ENCODE measurements at regions not wholly inside any gene's neighbourhood (a gene's known extent, or its start where the extent isn't known, plus 50 kb on each side); places are given as distances from the start of the nearest gene placed in this dataset.

DNA sequence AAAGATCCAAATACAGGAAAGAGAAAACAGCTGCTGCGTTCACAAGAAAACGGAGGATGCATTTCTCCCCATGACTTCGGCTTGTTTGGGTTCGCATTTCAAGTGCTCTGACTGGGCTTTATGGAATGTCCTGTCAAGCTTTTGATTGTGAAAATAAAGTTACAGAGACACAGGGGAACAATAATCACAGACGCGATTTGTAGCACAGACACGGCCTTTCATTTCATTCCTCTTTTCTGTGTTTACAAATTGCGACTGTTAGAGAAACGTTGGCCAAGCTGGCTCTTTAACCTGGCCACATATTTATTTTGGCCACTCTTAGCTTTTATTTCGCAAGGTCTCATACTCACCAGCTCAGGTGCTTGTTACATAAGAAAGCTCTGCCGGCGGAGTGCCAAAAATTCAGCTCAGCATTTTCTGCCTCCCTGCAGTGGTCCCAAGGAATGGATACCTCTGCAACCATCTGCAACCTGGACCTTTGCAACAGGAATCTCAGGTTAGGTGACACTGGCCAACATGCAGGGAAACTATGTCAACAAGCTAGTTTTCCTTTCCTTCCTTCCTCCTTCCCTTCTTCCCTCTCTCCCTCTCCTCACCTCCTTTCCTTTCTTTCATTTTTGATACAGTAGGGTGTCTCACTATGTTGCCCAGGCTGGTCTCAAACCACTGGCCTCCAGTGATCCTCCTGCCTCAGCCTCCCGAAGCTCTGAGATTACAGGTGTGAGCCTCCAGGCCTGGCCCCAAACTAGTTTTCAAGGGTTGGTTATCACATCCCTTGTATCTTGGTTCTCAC, 58.2 kb upstream of the SLC45A1 start:
- TF ChIP-seq CTCF (IDR thresholded peaks at IDR 0.05): no peak
- TF ChIP-seq POLR2A (IDR thresholded peaks at IDR 0.05): peak in 1 of 2 donors; percentile 29
